ENCODE measurements at regions not wholly inside any gene's neighbourhood (a gene's known extent, or its start where the extent isn't known, plus 50 kb on each side); places are given as distances from the start of the nearest gene placed in this dataset.

- no peak for TF ChIP-seq FOXM1 (IDR thresholded peaks at IDR 0.05; ENCODE audit: low read depth)
- TF ChIP-seq FOXM1 (CRISPR knock-in tag; IDR thresholded peaks at IDR 0.05; ENCODE audit: low read depth): no peak
- peak; percentile 40; the same call in 1 of the 2 replicates for TF ChIP-seq TEAD4 (IDR thresholded peaks at IDR 0.05; ENCODE audit: low read length)
- no peak for TF ChIP-seq TEAD4 (CRISPR knock-in tag; IDR thresholded peaks at IDR 0.05; ENCODE audit: borderline replicate concordance)
- TF ChIP-seq BRF1 (IDR thresholded peaks at IDR 0.05; ENCODE audit: borderline replicate concordance, extremely low read depth, insufficient read length): no peak
- no peak for TF ChIP-seq RBFOX2 (IDR thresholded peaks at IDR 0.05; ENCODE audit: low read depth, low read length)
- TF ChIP-seq ZBTB7A (IDR thresholded peaks at IDR 0.05; ENCODE audit: borderline replicate concordance, control insufficient read depth, low read depth, low read length): peak; percentile 75; the same call in 1 of the 2 replicates
- TF ChIP-seq LEF1 (IDR thresholded peaks at IDR 0.05): 0 out of 2 replicates have a peak, but pooled peaks have one; percentile 13
- no peak for TF ChIP-seq ZNF316 (IDR thresholded peaks at IDR 0.05)
- TF ChIP-seq SNIP1 (IDR thresholded peaks at IDR 0.05; ENCODE audit: low read depth): no peak
- TF ChIP-seq, protein P1, sequence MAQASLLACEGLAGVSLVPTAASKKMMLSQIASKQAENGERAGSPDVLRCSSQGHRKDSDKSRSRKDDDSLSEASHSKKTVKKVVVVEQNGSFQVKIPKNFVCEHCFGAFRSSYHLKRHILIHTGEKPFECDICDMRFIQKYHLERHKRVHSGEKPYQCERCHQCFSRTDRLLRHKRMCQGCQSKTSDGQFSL (CRISPR knock-in tag; IDR thresholded peaks at IDR 0.05): peak; percentile 66; the same call in 1 of the 2 replicates
- TF ChIP-seq, protein P1 (tag; IDR thresholded peaks at IDR 0.05): no peak
- TF ChIP-seq RNF2 (IDR thresholded peaks at IDR 0.05): 0 out of 2 replicates have a peak, but pooled peaks have one; percentile 52
- TF ChIP-seq CTBP1 (IDR thresholded peaks at IDR 0.05; ENCODE audit: borderline replicate concordance): no peak
- TF ChIP-seq ZBTB11 (CRISPR knock-in tag; IDR thresholded peaks at IDR 0.05): peak in 1 of 3 experiments; percentile 81; a peak in 2 of 6 replicates
- no peak for TF ChIP-seq CC2D1A (IDR thresholded peaks at IDR 0.05)
- TF ChIP-seq, protein P2, sequence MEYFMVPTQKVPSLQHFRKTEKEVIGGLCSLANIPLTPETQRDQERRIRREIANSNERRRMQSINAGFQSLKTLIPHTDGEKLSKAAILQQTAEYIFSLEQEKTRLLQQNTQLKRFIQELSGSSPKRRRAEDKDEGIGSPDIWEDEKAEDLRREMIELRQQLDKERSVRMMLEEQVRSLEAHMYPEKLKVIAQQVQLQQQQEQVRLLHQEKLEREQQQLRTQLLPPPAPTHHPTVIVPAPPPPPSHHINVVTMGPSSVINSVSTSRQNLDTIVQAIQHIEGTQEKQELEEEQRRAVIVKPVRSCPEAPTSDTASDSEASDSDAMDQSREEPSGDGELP (CRISPR knock-in tag; IDR thresholded peaks at IDR 0.05; ENCODE audit: borderline replicate concordance): peak; percentile 52; the same call in 1 of the 2 replicates
- TF ChIP-seq ZFP30 (CRISPR knock-in tag; IDR thresholded peaks at IDR 0.05; ENCODE audit: borderline replicate concordance): no peak
- TF ChIP-seq ZNF134 (CRISPR knock-in tag; conservative IDR thresholded peaks at IDR 0.05): no peak
- TF ChIP-seq TEAD2 (tag; IDR thresholded peaks at IDR 0.05): no peak
- no peak for TF ChIP-seq ESRRB (CRISPR knock-in tag; IDR thresholded peaks at IDR 0.05; ENCODE audit: borderline replicate concordance)
- TF ChIP-seq HNRNPK (IDR thresholded peaks at IDR 0.05; ENCODE audit: low read depth, low read length, poor library complexity, severe bottlenecking): no peak
Measured at GRCh38 chrX:39729981-39730661, 367.6 kb downstream of the BCOR start (continued).
